ENCODE measurements at regions not wholly inside any gene's neighbourhood (a gene's known extent, or its start where the extent isn't known, plus 50 kb on each side); places are given as distances from the start of the nearest gene placed in this dataset.

- DNase-seq (ENCODE audit: low read depth, low spot score) (no peak), FAIRE-seq (no peak), ATAC-seq (no peak)
- WGBS (ENCODE audit: insufficient coverage, insufficient replicate concordance, low lambda C conversion rate, missing lambda C conversion rate): 60% methylated on average over 20 of the region's 20 CpGs
- RAD21 ChIA-PET (ENCODE audit: unreplicated experiment): no interaction called here
- BruUV-seq (replicated peaks): no TSS peak
- no peak for TF ChIP-seq CBFB (IDR thresholded peaks at IDR 0.05; ENCODE audit: low read depth)
- TF ChIP-seq SREBF2 (IDR thresholded peaks at IDR 0.05; ENCODE audit: low read length): no peak
- TF ChIP-seq, protein P1, sequence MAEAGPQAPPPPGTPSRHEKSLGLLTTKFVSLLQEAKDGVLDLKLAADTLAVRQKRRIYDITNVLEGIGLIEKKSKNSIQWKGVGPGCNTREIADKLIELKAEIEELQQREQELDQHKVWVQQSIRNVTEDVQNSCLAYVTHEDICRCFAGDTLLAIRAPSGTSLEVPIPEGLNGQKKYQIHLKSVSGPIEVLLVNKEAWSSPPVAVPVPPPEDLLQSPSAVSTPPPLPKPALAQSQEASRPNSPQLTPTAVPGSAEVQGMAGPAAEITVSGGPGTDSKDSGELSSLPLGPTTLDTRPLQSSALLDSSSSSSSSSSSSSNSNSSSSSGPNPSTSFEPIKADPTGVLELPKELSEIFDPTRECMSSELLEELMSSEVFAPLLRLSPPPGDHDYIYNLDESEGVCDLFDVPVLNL (IDR thresholded peaks at IDR 0.05; ENCODE audit: low read depth, low read length): no peak
- TF ChIP-seq, protein P2, sequence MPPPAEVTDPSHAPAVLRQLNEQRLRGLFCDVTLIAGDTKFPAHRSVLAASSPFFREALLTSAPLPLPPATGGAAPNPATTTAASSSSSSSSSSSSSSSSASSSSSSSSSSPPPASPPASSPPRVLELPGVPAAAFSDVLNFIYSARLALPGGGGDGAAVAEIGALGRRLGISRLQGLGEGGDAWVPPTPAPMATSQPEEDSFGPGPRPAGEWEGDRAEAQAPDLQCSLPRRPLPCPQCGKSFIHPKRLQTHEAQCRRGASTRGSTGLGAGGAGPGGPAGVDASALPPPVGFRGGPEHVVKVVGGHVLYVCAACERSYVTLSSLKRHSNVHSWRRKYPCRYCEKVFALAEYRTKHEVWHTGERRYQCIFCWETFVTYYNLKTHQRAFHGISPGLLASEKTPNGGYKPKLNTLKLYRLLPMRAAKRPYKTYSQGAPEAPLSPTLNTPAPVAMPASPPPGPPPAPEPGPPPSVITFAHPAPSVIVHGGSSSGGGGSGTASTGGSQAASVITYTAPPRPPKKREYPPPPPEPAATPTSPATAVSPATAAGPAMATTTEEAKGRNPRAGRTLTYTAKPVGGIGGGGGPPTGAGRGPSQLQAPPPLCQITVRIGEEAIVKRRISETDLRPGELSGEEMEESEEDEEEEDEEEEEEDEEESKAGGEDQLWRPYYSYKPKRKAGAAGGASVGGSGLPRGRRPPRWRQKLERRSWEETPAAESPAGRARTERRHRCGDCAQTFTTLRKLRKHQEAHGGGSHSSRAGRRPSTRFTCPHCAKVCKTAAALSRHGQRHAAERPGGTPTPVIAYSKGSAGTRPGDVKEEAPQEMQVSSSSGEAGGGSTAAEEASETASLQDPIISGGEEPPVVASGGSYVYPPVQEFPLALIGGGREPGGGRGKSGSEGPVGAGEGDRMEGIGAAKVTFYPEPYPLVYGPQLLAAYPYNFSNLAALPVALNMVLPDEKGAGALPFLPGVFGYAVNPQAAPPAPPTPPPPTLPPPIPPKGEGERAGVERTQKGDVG (CRISPR knock-in tag; IDR thresholded peaks at IDR 0.05): no peak
- TF ChIP-seq SIX5 (IDR thresholded peaks at IDR 0.05; ENCODE audit: low read depth, low read length, severe bottlenecking): no peak
- TF ChIP-seq RCOR1 (conservative IDR thresholded peaks at IDR 0.05; ENCODE audit: low read depth, low read length): no peak
- POLR2A ChIA-PET: no interaction called here
- CTCF ChIA-PET: interaction anchor here (0.6 kb wide), 1 partner anchor 485 kb away, joined by 3 read pairs; no protein-coding TSS in a partner anchor
- no peak overlapping the region for H2AFZ ChIP-seq (ENCODE audit: control insufficient read depth, low read depth, low read length)
- in situ Hi-C loops (cut with MboI): no loop called here
- SMC1A ChIA-PET (ENCODE audit: uncharacterized antibody, unreplicated experiment): no interaction called here
- no peaks in the 10 kb centered on the region for H3K79me2 ChIP-seq (ENCODE audit: control insufficient read depth, insufficient read depth, low read length)
- no peaks in the 10 kb centered on the region for H3K27me3 ChIP-seq (replicated peaks in 1 of 2; ENCODE audit: control insufficient read depth in 2 of 2, insufficient read depth in 2 of 2, low read length in 1 of 2)
- H3K4me3 ChIP-seq: no peak overlapping the region
- no peak overlapping the region for H3K9ac ChIP-seq (ENCODE audit: control insufficient read depth, insufficient read depth, low read length)
- H3K4me2 ChIP-seq (ENCODE audit: control insufficient read depth, insufficient read depth): no peak overlapping the region
- intact Hi-C loops (cut with micrococcal nuclease; ENCODE audit: unreplicated experiment): no loop called here
- no peaks in the 10 kb centered on the region for H4K20me1 ChIP-seq (ENCODE audit: control insufficient read depth, insufficient read depth)
- no peak overlapping the region for H3K27ac ChIP-seq (ENCODE audit: control insufficient read depth, insufficient read depth)
- no peaks in the 10 kb centered on the region for H3K4me1 ChIP-seq (ENCODE audit: control insufficient read depth, insufficient read depth, low read length)
- H3K9me3 ChIP-seq (replicated peaks; ENCODE audit: control insufficient read depth, insufficient read depth, low read length): no peaks in the 10 kb centered on the region
- no peaks in the 10 kb centered on the region for H3K36me3 ChIP-seq (ENCODE audit: control insufficient read depth in 2 of 2, insufficient read depth in 2 of 2, low read length in 1 of 2)
Measured at GRCh38 chr16:86707581-86707980, 129.2 kb downstream of the FOXL1 start.
